ENCODE measurements at regions not wholly inside any gene's neighbourhood (a gene's known extent, or its start where the extent isn't known, plus 50 kb on each side); places are given as distances from the start of the nearest gene placed in this dataset.

GRCh38 chr10:58998924-58999713 lies 177.3 kb upstream of the PHYHIPL start (continued):
- no peak for TF ChIP-seq PBX3 (IDR thresholded peaks at IDR 0.05)

- ChIA-PET CTCF (interaction anchor here (0.6 kb wide), 1 partner anchor 236 kb away, joined by 5 read pairs; no protein-coding TSS in a partner anchor), POLR2A (no interaction called here)
- Histone ChIP-seq H3K27ac (ENCODE audit: low read depth in 2 of 2, low read length in 1 of 2) (no peak overlapping the region), H3K9ac (no peak overlapping the region), H3K4me3 (ENCODE audit: low read depth in 2 of 2, low read length in 1 of 2) (no peak overlapping the region), H4K20me1 (ENCODE audit: insufficient read depth) (no peaks in the 10 kb centered on the region), H3F3A (replicated peaks; ENCODE audit: insufficient read depth) (no peaks in the 10 kb centered on the region), H2AFZ (ENCODE audit: low read depth) (no peak overlapping the region), H3K79me2 (ENCODE audit: insufficient read depth) (no peaks in the 10 kb centered on the region), H3K4me1 (ENCODE audit: control insufficient read depth in 1 of 2, insufficient read depth in 2 of 2, low read depth in 1 of 2, low read length in 1 of 2) (peaks cover 0 to 7% of the 10 kb centered on the region in 2 experiments; a peak in 1 of 4 replicates), H3K9me3 (no peaks in the 10 kb centered on the region), H3K9me2 (no peaks in the 10 kb centered on the region), H3K27me3 (ENCODE audit: insufficient read depth) (no peaks in the 10 kb centered on the region), H3K4me2 (no peak overlapping the region), H3K36me3 (replicated peaks in 1 of 2; ENCODE audit: control insufficient read depth in 1 of 2, insufficient read depth in 2 of 2, low read length in 1 of 2) (no peaks in the 10 kb centered on the region)
- WGBS (ENCODE audit: low lambda C conversion rate), result 63% methylated on average over 1 of the region's 1 CpG
- no peak for DNase-seq
- no peak for TF ChIP-seq MXI1 (IDR thresholded peaks at IDR 0.05; ENCODE audit: low read depth, low read length)
- no peak for TF ChIP-seq REST (IDR thresholded peaks at IDR 0.05; ENCODE audit: low read depth, low read length)
- TF ChIP-seq JUND (IDR thresholded peaks at IDR 0.05), result no peak
- TF ChIP-seq RAD21 (IDR thresholded peaks at IDR 0.05; ENCODE audit: low read length), result no peak
- TF ChIP-seq TEAD4 (IDR thresholded peaks at IDR 0.05; ENCODE audit: borderline replicate concordance, insufficient read depth), result no peak
- no peak for TF ChIP-seq USF1 (IDR thresholded peaks at IDR 0.05; ENCODE audit: borderline replicate concordance, low read depth)
Measured at GRCh38 chr10:59000162-59000825, 176.1 kb upstream of the PHYHIPL start.
